ENCODE measurements at regions not wholly inside any gene's neighbourhood (a gene's known extent, or its start where the extent isn't known, plus 50 kb on each side); places are given as distances from the start of the nearest gene placed in this dataset.

- POLR2A ChIA-PET: no interaction called here
- no peak for TF ChIP-seq TCF12 (IDR thresholded peaks at IDR 0.05)
- no peak for TF ChIP-seq RCOR1 (IDR thresholded peaks at IDR 0.05; ENCODE audit: low read length)
- no peak for TF ChIP-seq MEF2A (IDR thresholded peaks at IDR 0.05; ENCODE audit: borderline replicate concordance, low read depth)
- TF ChIP-seq TAF1 (IDR thresholded peaks at IDR 0.05; ENCODE audit: borderline replicate concordance, low read depth, low read length): no peak
- TF ChIP-seq REST (IDR thresholded peaks at IDR 0.05; ENCODE audit: low read depth, low read length): no peak
- no peak for TF ChIP-seq EP300 (IDR thresholded peaks at IDR 0.05; ENCODE audit: borderline replicate concordance in 1 of 2, low read depth in 1 of 2, low read length in 1 of 2)
- TF ChIP-seq ELF1 (IDR thresholded peaks at IDR 0.05): no peak
- TF ChIP-seq POLR2AphosphoS5 (IDR thresholded peaks at IDR 0.05; ENCODE audit: low read depth, low read length): no peak
- no peak for TF ChIP-seq JUND (IDR thresholded peaks at IDR 0.05)
- TF ChIP-seq IRF3 (IDR thresholded peaks at IDR 0.05; ENCODE audit: low read depth, low read length): no peak
- TF ChIP-seq EZH2phosphoT487 (IDR thresholded peaks at IDR 0.05; ENCODE audit: borderline replicate concordance, low read depth): no peak
- no peak for TF ChIP-seq GATA2 (CRISPR knock-in tag; IDR thresholded peaks at IDR 0.05)
- TF ChIP-seq YY1 (IDR thresholded peaks at IDR 0.05; ENCODE audit: low read depth): no peak
- TF ChIP-seq TEAD4 (IDR thresholded peaks at IDR 0.05; ENCODE audit: borderline replicate concordance, insufficient read depth): no peak
- no peak for TF ChIP-seq NFIC (IDR thresholded peaks at IDR 0.05; ENCODE audit: borderline replicate concordance)
- no peak for TF ChIP-seq RFX5 (IDR thresholded peaks at IDR 0.05; ENCODE audit: low read length)
- no peak for TF ChIP-seq SMC3 (IDR thresholded peaks at IDR 0.05; ENCODE audit: low read depth, low read length)
- TF ChIP-seq RXRA (IDR thresholded peaks at IDR 0.05; ENCODE audit: borderline replicate concordance, low read depth): no peak
- no peak for TF ChIP-seq USF2 (IDR thresholded peaks at IDR 0.05; ENCODE audit: borderline replicate concordance, low read depth, low read length)
- CTCF ChIA-PET: no interaction called here
Measured at GRCh38 chr15:37636736-37637135, 297.7 kb upstream of the TMCO5A start.

More at GRCh38 chr15:37636736-37637135, 297.7 kb upstream of the TMCO5A start:
- Histone ChIP-seq H3F3A (replicated peaks; ENCODE audit: insufficient read depth) (peaks cover 3% of the 10 kb centered on the region), H3K36me3 (replicated peaks in 1 of 2; ENCODE audit: control insufficient read depth in 1 of 2, insufficient read depth in 2 of 2, low read length in 1 of 2) (no peaks in the 10 kb centered on the region), H3K27ac (ENCODE audit: low read depth in 2 of 2, low read length in 1 of 2) (no peak overlapping the region), H4K20me1 (ENCODE audit: insufficient read depth) (no peaks in the 10 kb centered on the region), H3K4me1 (ENCODE audit: control insufficient read depth in 1 of 2, insufficient read depth in 2 of 2, low read depth in 1 of 2, low read length in 1 of 2) (no peaks in the 10 kb centered on the region), H3K79me2 (ENCODE audit: insufficient read depth) (no peaks in the 10 kb centered on the region), H3K9me2 (no peaks in the 10 kb centered on the region; the same call in 1 of the 2 replicates), H3K4me3 (ENCODE audit: low read depth in 2 of 2, low read length in 1 of 2) (no peak overlapping the region), H3K9ac (no peak overlapping the region), H3K9me3 (no peaks in the 10 kb centered on the region), H3K4me2 (no peak overlapping the region), H3K27me3 (ENCODE audit: insufficient read depth) (no peaks in the 10 kb centered on the region), H2AFZ (ENCODE audit: low read depth) (no peak overlapping the region)
- DNase-seq: no peak
- WGBS (ENCODE audit: low lambda C conversion rate): 48% methylated on average over 1 of the region's 1 CpG

Data from SK-N-SH (cell line).